ENCODE measurements at regions not wholly inside any gene's neighbourhood (a gene's known extent, or its start where the extent isn't known, plus 50 kb on each side); places are given as distances from the start of the nearest gene placed in this dataset.

- TF ChIP-seq POLR2A (IDR thresholded peaks at IDR 0.05; ENCODE audit: low read length) (no peak), GATA1 (IDR thresholded peaks at IDR 0.05; ENCODE audit: low read depth, low read length) (no peak)
Measured at GRCh38 chr1:168470901-168471431, 72.8 kb downstream of the XCL2 start.
